ENCODE measurements at regions not wholly inside any gene's neighbourhood (a gene's known extent, or its start where the extent isn't known, plus 50 kb on each side); places are given as distances from the start of the nearest gene placed in this dataset.
A peak's percentile ranks its signal among the peaks of the same experiment; 100 is the strongest.

- H2AFZ ChIP-seq (ENCODE audit: insufficient read depth, low read depth, low read length, poor library complexity, severe bottlenecking) = no peak overlapping the region
- intact Hi-C loops (cut with micrococcal nuclease) = no loop called here
These were observed 145.3 kb downstream of the C1D start for GRCh38 chr2:67917332-67918054.

GRCh38 chr2:67918471-67918870 is 144.3 kb downstream of the C1D start:
- Histone ChIP-seq H3K4me1 (ENCODE audit: control insufficient read depth in 1 of 2, insufficient read depth in 2 of 2, low read length in 2 of 2) (no peaks in the 10 kb centered on the region), H3K79me2 (ENCODE audit: insufficient read depth, low read length) (no peaks in the 10 kb centered on the region), H3K4me2 (replicated peaks; ENCODE audit: extremely low read depth, low read length, poor library complexity, severe bottlenecking) (no peak overlapping the region), H3K36me3 (replicated peaks in 1 of 2; ENCODE audit: control insufficient read depth in 1 of 2, insufficient read depth in 2 of 2, low read length in 2 of 2) (no peaks in the 10 kb centered on the region), H3K27ac (ENCODE audit: low read depth in 1 of 2, low read length in 2 of 2) (no peak overlapping the region), H3K27me3 (ENCODE audit: control insufficient read depth in 2 of 2, insufficient read depth in 2 of 2, low read length in 2 of 2) (no peaks in the 10 kb centered on the region), H4K20me1 (ENCODE audit: insufficient read depth, low read length) (no peaks in the 10 kb centered on the region), H2AFZ (ENCODE audit: insufficient read depth, low read depth, low read length, poor library complexity, severe bottlenecking) (no peak overlapping the region), H3K9me3 (replicated peaks in 1 of 2; ENCODE audit: control insufficient read depth in 1 of 2, insufficient read depth in 1 of 2, low read length in 2 of 2) (no peaks in the 10 kb centered on the region), H3K4me3 (replicated peaks in 1 of 3; ENCODE audit: low read depth in 2 of 3, low read length in 3 of 3) (no peak overlapping the region), H3K9ac (ENCODE audit: insufficient read depth, low read length, poor library complexity, severe bottlenecking) (no peak overlapping the region)
- no peak overlapping the region for H3K4me3 Mint-ChIP-seq
- H3K27ac Mint-ChIP-seq = no peak overlapping the region
- H3K4me1 Mint-ChIP-seq = no peaks in the 10 kb centered on the region
- no peak for TF ChIP-seq CTCF (IDR thresholded peaks at IDR 0.05)
- no peak for DNase-seq
- H3K36me3 Mint-ChIP-seq = no peaks in the 10 kb centered on the region
- peaks cover 0 to 3% (median 0%) of the 10 kb centered on the region in 7 donors for H3K9me3 Mint-ChIP-seq
- intact Hi-C loops (cut with micrococcal nuclease) = no loop called here
- WGBS (ENCODE audit: insufficient coverage) = 88% methylated on average over 2 of the region's 3 CpGs
- peaks cover 0 to 2% (median 0%) of the 10 kb centered on the region in 3 donors for H3K27me3 Mint-ChIP-seq (ENCODE audit: low read depth in 3 of 3)

More at GRCh38 chr2:67917332-67918054, 145.3 kb downstream of the C1D start:
- no peak for TF ChIP-seq CTCF (IDR thresholded peaks at IDR 0.05)
- Histone ChIP-seq H3K4me3 (replicated peaks in 1 of 3; ENCODE audit: low read depth in 2 of 3, low read length in 3 of 3) (no peak overlapping the region), H3K9me3 (replicated peaks in 1 of 2; ENCODE audit: control insufficient read depth in 1 of 2, insufficient read depth in 1 of 2, low read length in 2 of 2) (no peaks in the 10 kb centered on the region), H3K27me3 (ENCODE audit: control insufficient read depth in 2 of 2, insufficient read depth in 2 of 2, low read length in 2 of 2) (no peaks in the 10 kb centered on the region), H3K79me2 (ENCODE audit: insufficient read depth, low read length) (no peaks in the 10 kb centered on the region), H4K20me1 (ENCODE audit: insufficient read depth, low read length) (no peaks in the 10 kb centered on the region), H3K36me3 (replicated peaks in 1 of 2; ENCODE audit: control insufficient read depth in 1 of 2, insufficient read depth in 2 of 2, low read length in 2 of 2) (no peaks in the 10 kb centered on the region), H3K4me1 (ENCODE audit: control insufficient read depth in 1 of 2, insufficient read depth in 2 of 2, low read length in 2 of 2) (no peaks in the 10 kb centered on the region), H3K27ac (ENCODE audit: low read depth in 1 of 2, low read length in 2 of 2) (no peak overlapping the region), H3K4me2 (replicated peaks; ENCODE audit: extremely low read depth, low read length, poor library complexity, severe bottlenecking) (no peak overlapping the region), H3K9ac (ENCODE audit: insufficient read depth, low read length, poor library complexity, severe bottlenecking) (no peak overlapping the region)
- Mint-ChIP-seq H3K9me3 (peaks cover 0 to 3% (median 0%) of the 10 kb centered on the region in 7 donors), H3K4me3 (no peak overlapping the region), H3K4me1 (no peaks in the 10 kb centered on the region), H3K27ac (peak overlapping the region in 1 of 7 donors; percentile 26), H3K27me3 (ENCODE audit: low read depth in 3 of 3) (peaks cover 0 to 2% (median 0%) of the 10 kb centered on the region in 3 donors), H3K36me3 (no peaks in the 10 kb centered on the region)
- WGBS (ENCODE audit: insufficient coverage) = no CpG with 5 or more reads among the region's 2 CpGs
- no peak for DNase-seq
